Neural progenitor cell (in vitro differentiated cells): ENCODE measurements at regions not wholly inside any gene's neighbourhood (a gene's known extent, or its start where the extent isn't known, plus 50 kb on each side); places are given as distances from the start of the nearest gene placed in this dataset.

Experiments
- EZH2 ChIP-seq: fragments of 200-600 bp; sonication (generic); IDR thresholded peaks from 2 replicates; pipeline ENCODE4 v1.6.1; 2017; ENCODE audit warnings: antibody characterized with exemption, mild to moderate bottlenecking, moderate library complexity
- EZH2phosphoT487 ChIP-seq: fragments of 200-600 bp; sonication (generic); IDR thresholded peaks from 2 replicates; pipeline ENCODE4 v1.6.1; 2017; ENCODE audit warnings: antibody characterized with exemption
- TF ChIP-seq, protein P1 (sequence below): fragments of 200-600 bp; sonication (generic); IDR thresholded peaks from 2 replicates; pipeline ENCODE4 v1.5.1; 2017; ENCODE audit warnings: antibody characterized with exemption, mild to moderate bottlenecking

- TF ChIP-seq, protein P1, sequence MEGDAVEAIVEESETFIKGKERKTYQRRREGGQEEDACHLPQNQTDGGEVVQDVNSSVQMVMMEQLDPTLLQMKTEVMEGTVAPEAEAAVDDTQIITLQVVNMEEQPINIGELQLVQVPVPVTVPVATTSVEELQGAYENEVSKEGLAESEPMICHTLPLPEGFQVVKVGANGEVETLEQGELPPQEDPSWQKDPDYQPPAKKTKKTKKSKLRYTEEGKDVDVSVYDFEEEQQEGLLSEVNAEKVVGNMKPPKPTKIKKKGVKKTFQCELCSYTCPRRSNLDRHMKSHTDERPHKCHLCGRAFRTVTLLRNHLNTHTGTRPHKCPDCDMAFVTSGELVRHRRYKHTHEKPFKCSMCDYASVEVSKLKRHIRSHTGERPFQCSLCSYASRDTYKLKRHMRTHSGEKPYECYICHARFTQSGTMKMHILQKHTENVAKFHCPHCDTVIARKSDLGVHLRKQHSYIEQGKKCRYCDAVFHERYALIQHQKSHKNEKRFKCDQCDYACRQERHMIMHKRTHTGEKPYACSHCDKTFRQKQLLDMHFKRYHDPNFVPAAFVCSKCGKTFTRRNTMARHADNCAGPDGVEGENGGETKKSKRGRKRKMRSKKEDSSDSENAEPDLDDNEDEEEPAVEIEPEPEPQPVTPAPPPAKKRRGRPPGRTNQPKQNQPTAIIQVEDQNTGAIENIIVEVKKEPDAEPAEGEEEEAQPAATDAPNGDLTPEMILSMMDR: no peak
- TF ChIP-seq EZH2 (no peak), EZH2phosphoT487 (no peak)
Measured at GRCh38 chr3:68210635-68211034, 556.2 kb upstream of the SUCLG2 start.
